Stimulated activated CD8-positive, alpha-beta memory T cell treated with anti-CD3 and anti-CD28 coated beads, Interleukin-7, amount 100 ng/mL, for 48 hours (primary cell): ENCODE measurements at regions not wholly inside any gene's neighbourhood (a gene's known extent, or its start where the extent isn't known, plus 50 kb on each side); places are given as distances from the start of the nearest gene placed in this dataset.

Experiments
- DNase-seq, 2 donors: peaks; one replicate each; pipeline ENCODE4 v3.0.0-alpha.2; 2020; ENCODE audit warnings: low read depth in 1 of 2; ENCODE audit errors: extremely low read depth in 1 of 2

DNA sequence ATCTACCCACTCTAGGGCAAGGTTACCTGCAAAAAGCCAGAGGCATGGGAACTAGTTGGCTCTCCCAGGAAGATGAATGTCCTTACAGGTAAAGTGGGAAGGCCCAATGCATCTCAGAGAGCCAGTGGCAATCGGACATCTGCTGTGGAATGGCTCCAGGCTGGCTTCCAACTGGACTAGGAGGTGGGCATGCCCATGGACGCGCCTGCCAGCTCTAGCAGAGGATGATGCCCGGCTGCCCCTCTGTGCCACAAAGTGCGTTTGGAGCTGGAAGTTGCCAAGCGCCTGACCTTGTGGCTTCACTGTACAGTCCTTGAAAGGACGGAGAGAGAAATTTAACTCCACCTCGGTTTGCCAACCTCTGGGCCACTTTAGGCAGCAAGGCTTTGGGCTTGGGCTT, 84.4 kb downstream of the NR2F2 start:
- no peak for DNase-seq

DNA sequence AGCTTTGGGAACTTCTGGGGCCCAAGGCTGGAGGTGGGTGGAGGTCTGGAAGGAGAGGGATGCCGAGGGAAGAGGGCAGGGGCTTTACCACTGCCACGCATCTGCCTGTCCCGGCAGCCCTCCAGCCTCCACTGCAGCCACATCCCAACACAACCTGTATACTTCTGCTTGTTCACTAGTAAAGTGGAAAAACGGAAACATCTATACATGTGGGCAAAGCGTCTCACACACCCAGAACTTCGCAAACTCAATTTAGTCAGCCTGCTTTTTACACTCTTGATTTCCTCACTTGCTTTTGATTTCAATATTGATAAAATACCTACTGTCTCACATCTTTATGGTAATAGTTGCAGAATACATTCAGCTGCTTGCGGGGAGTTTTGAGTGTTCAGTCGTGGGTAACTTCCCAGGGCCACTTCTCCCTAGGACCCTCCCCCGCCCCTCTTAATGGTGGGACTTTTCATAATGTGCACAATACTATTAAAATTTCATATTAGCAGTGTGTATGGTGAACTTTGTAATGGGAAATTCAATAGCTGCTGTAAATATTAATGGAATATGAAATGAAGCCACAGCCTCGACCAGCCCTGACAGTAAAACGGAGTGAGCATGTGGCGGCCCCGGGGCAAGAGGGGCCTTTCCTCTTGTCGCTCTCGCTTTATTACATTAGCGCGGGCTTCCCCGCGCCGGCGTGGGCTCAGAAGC, 85.2 kb downstream of the NR2F2 start:
- no peak for DNase-seq

DNA sequence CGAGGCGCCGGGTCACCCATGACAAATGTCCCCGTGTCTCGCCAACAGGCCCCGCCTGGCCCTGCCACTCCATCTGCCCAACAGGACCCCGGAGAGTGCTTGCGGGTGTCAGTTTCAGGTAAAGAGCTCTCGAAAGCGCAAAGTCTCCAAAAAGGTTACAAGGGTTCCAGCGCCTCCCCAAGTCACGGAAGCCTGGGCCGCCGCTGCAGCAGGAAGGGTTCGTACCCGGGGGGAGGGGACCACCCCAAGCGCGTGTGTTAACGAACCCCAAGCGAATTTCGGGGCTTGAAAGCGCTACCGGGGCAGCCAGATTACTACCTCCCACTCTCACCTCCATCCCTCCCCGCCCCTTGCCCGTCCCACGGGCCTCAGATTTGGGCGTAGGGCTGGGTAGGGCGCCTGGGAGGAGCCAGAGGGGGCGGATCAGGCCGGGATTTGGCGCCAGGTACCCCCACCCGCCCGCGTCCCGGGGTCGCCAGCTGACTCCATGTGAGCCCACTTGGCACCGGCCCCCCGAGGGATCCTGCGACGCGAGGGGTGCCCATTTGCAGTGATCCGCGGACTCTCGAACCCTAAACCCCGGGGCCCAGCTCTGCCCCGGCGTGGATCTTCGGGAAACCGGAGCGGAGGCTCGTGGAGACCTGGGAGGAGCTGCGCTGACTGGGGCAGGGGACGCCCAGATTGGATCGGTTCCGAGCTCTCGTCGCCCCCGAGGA, 85.9 kb downstream of the NR2F2 start:
- DNase-seq: no peak

DNA sequence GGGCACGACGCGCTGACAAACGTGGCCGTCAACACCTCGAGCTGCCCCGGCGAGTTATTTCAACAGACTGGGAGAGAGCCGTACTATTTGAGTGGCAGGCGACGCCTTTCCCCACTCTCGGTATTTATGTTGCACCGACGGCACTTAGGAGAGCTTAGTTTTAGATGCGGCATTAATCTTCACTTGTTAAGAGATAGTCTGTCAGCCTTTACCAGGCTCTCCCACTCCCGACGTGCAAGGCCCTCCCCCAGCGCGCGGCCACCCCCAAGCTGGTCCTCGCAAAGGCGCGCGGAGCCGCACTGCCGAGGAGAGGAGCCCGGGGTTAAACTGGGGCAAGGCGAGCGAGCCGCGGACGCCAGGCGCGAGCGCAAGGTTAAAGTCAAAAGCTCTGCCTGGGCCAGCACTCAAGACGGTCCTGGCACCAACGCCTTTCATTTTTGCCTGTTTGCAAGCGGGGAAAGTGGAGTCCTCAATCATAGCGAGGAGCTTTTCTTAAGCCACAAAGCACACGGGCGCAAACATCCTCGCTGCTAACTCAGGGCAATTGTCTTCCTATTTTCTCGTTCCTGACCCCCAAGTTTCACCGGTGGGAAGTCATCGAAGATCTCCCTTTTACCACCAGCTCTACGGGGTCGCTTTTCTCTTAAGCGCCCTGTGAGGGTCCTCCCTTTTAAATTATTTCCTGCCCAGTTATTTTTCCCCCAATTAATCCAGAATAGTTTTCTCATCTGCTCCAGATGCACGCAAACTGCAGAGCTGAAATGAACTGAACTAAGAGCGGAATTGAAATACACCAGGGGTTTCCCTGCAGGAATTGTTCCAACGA, 86.6 kb downstream of the NR2F2 start:
- no peak for DNase-seq

DNA sequence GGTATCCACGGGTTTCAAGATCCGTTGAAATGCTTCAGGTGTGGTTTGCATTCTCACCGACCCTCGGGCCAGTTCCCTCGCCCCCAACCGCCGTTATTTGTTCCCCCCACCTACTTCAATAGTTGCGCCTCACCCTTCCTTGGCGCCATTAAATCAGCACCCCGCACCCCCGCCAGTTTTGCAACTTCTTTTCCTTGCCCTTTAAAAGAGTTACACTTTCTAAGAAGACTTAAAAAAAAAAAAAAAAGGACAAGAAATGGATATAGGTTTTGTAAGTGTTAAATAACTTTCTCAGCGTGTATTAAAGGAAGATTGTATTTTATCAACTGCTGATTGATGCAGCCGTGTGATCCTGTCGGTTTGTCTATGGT, 87.2 kb downstream of the NR2F2 start:
- DNase-seq: no peak

DNA sequence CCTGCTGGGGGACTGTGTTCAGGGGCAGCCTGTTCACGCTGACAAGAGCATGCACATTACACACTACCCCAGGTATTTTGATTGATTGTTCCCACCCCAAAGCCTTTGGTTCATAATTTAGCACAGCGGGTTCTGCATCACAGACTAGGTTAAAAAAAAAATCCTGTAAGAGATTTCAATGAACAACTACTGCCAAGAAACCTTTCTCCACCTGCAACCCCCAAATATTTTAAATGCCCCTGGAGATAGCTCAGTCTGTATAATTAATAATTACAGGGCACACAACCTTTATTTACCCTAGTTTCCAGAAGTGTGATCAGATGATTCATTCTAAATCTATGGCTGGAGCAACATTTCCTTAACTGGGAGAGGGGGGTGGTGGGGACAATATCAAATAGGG, 87.6 kb downstream of the NR2F2 start:
- no peak for DNase-seq

DNA sequence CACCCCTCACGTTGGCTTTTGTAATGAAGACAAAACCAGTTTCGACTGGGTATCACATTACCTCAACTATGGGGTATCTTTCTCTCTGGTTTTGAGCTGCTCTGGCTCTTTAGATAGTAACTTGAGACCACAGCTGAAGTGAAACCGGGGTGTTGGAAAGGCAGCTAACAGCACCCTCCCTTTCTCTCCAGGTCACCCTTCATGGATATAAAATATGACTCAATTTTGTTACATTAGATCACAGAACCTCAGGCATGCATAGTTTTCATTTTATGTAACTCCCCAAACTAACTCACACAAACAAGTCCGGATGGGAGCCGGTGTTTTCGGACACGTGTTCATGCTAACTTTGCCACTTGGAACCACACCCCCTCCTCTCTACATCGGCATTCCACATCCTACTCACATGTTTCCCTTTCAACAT, 90.7 kb downstream of the NR2F2 start:
- DNase-seq: no peak

DNA sequence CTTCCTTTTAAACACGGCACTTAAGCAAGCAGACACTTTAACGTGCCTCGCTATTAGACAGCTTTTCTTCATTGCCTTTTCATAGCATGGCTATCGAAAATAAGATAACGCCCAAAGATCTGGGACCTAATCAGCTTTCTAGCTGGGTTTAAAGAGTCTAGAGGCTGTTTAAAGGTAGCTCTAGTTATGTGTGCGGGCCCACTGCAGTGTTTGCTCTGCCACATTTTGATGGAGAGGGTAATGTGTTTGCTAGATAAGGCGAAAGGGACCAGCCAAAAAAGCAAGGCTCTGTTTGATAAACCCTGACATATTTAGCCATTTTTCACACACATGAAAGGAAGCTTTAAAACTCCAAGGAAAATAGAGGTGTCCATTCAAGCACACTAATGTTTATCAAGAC, 91.6 kb downstream of the NR2F2 start:
- DNase-seq: no peak

DNA sequence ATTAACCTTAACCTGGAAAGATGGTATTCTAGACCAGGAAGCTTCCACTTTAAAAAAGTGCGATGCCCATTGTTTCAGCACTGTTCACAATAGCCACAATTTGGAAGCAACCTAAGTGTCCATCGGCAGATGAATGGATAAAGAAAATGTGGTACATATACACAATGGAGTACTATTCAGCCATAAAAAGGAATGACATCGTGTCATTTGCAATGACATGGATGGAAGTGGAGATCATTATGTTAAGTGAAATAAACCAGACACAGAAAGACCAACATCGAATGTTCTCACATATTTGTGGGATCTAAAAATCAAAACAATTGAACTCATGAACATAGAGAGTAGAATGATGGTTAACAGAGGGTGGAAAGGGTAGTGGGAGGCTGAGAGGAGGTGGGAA, 94.2 kb downstream of the NR2F2 start:
- no peak for DNase-seq

DNA sequence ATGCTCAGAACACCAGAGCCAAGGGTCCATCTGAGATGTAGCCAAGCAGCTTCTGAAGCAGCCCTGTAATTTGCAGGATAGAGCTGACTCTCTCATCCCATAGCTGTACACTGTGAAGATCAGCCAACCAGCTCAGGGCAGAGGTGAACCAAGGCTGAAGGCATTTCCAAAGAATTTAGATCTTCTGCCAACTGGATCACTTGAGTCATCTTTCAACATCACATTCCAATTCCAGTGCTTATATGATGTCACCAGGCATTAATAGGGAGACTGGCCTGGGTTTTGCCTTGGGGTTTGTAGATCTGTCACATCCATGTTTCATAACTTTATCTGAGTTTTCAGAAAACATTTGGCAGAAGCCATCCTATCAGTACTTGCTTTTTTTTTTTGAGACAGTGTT, 98.2 kb downstream of the NR2F2 start:
- DNase-seq: no peak

DNA sequence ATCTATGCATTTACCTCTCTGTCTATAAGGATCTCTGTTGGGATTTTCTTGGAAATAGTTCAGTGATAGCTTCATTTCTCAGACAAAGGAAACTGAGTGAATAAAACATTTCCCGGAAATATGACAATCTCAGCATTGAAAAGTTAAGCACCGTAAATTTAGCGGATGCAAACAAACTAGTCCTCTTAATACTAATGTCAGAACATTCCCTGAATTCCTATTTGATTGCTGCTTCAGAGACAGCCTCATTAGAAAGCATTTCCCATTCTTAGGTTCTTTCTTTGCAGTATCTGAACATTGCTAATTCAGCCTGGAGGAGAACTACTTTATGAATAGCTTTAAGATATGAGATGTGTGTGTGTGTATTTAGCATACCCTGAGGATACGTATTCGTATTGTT, 101.3 kb downstream of the NR2F2 start:
- no peak for DNase-seq

DNA sequence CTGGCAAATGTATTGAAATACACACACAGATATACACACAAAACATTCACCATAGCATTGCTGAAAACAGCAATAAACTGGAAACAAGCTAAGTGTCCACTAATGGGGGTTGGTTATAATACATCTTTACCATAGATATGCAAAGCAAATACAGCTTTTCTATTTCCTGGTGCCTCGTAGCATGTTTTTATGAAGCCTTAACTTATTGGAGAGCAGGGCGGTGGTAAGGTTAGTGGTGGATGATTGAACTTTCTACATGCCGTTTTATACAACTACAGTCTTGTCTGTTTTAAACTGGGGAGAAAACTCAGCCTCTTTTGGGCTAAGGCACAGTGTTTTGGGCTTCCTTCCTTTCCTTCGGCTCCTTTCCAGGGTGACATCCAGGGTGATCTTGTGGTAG, 104.5 kb downstream of the NR2F2 start:
- DNase-seq: no peak

DNA sequence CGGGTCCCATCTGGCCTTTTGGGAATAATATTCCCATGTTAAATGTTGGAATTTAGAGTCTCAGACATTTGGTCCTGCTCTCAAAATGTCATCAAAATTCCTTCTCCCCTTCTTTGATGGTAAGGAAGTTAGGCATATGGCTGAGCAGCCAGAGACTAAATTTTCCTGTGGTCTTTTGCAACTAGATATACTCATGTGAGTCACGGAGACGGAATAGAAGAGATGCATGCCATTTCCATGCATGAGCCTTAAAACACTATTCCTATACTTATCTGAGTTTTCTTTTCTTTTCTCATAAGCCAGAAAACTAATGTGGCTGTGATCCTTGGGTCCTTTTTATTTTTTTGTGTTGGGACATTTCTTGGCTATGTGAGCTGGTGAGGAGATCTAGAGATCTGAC, 105.3 kb downstream of the NR2F2 start:
- DNase-seq: no peak

DNA sequence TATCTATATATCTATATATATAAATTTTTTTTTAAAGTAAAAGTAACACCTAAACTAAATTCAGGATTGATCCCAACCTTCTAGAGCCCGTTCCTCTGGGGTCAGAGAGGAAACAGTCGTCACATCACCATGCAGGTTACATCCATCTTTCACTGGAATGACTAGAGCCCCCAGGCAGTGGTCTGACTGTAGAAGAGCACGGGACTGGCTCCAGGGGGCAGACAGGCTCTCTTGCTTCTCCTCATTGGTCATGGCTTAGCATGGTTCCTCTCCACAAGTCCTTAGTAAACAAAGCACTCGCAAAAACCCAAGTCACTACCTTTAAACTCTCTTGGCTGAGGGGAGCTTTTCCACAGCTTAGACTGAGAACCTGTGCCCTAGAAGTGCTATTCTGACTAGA, 110.5 kb downstream of the NR2F2 start:
- DNase-seq: no peak

DNA sequence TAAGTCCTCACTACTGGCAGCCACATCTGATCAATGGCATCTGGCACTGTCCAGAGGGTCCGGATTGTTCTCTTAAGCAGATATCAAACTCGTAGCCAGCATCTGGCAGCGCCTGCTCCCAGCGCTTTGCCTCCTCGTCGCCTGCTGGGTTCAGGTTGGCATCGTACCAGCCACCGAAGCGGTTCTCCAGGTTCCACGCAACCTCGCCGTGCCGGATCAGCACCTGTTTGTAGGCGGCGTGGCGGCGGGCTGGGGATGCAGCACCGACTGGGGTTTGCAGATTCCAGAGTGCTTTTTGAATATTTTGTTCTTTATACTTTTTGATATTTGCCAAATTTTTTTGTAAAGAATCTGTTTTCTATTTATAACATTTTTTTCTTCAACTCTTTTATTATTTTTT, 111.6 kb downstream of the NR2F2 start:
- no peak for DNase-seq

DNA sequence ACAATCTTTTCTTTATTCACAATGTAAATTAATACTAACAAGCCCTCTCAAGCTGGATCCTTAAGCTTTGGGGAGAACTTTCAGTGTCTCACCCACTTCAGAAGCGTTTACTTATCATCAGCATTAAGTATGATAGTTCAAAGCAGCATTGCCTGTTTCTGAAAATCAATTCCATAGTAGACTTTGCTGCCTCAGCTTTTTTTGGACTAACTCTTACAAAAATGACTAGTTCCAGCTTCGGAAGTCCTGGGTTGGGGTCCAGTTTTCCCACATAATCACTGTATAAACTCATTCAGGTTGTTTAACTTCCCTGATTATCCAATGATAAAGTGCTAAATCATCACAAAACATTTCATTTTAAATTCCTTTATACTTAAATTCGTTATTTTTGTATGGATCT, 114.4 kb downstream of the NR2F2 start:
- no peak for DNase-seq

DNA sequence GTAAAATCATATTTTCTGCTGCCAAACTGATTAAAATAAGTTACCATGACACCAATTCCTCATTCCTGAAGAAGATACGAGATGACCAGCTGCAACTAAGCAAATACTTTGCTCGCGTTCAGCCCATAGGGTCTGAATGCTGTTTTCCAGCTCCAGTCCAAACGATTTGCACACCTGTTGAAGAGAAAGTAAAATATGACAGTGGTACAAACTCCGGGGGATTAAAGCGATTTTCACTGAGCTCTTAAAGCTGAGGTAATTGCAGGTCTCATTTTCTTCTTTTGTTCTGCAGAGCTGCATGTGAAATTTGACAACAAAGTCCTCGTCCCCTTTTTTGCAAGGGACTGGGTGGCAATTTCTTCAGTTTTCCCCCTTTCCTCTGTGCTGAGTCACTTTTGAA, 118.4 kb downstream of the NR2F2 start:
- no peak for DNase-seq

DNA sequence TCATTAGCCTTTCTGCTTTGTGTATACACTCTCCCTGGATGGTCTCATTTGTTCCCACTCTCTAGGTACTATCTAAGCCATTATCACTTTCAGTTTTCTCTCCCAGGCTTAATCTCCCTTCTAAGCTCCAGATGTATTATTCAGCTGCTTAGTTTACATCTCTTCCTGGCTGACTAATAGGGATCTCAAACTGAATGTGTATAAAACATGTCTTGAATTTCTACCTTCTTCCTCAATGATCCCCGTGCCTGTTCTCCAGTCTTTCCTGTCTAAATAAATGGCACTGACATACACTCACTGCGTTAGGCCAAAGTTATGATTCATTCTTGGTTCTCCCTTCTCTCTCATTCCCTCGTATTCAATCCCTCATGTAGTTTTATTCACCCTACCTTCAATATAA, 127.3 kb downstream of the NR2F2 start:
- no peak for DNase-seq

DNA sequence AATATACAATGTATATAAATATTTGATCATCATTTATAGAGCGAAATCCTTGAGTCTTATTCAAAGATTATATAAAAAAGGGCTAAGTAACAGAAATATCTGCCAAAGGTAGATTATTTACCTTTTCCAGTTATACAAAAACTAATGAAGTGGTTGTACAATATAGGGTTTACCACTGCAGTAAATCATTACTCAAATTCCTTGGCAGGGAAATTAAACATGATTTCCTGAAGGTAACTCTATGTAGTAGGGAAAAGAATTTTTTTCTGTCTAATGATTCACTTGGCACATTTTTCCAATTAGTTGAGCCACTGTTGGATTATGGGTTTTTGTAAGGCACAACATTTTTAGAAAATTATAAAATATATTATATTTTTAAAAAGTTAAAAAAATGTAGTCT, 129.6 kb downstream of the NR2F2 start:
- no peak for DNase-seq

DNA sequence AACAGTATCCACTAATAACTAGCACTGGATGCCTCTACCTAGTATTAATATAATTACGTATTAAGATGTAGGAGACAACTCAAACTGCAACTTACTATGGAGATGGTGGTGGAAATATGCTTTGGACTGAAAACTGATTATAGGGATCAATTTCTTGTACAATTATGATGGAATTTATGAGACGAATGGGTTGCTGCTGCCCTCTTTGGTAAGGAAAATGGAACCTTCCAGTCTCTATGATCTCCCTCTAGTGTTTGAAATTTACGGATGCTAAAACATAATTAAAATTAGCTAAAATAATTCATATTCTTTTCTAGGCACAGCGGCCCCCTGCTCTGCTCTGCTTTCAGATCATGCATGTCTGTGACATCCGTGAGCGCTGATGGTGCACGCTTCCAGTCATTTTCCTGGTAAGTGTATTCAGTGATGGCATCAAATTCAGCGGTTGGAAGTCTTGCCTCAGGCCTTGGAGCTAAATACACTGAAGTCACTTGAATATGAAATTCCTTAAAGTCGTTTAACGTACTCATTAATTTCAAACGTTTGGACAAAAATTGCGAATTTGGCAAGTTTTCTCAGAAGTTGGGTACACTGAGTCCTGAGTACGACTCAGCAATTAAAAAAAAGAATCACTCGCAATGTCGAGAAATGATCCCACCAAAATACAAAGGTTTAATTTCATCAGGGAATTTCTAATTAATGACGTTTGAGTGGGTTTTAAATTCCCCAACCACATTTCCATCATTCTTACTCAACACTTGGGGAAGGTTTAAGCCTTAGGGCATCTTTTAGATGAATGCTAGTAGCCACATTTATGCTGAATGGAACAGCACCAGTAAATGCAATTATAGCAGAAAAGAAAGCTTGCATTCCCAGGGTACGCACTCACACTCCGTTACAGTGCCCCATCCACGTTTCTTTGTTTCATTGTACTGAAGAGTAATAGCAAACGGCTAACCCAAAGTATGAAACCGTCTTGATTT, 132.6 kb downstream of the NR2F2 start:
- DNase-seq: no peak
